H1 (cell line): ENCODE measurements at regions not wholly inside any gene's neighbourhood (a gene's known extent, or its start where the extent isn't known, plus 50 kb on each side); places are given as distances from the start of the nearest gene placed in this dataset.

Experiments used
- CTCF ChIA-PET: fragments of 300-600 bp; sonication (Branson Sonifier 250); formaldehyde crosslinking; loops from one replicate; lab custom pipeline; 2021; ENCODE audit not compliant: partially characterized antibody; lab: Charles Lee
- POLR2A ChIA-PET: fragments of 300-600 bp; sonication (Branson Sonifier 250); formaldehyde crosslinking; loops from one replicate; lab custom pipeline; 2021; ENCODE audit warnings: inconsistent platforms; ENCODE audit not compliant: partially characterized antibody; lab: Charles Lee
- DNase-seq, 2 experiments: peaks; one replicate each; pipeline versions ENCODE4 v3.0.0 to v3.0.0-alpha.2; 2010 to 2022; ENCODE audit warnings: low spot score in 2 of 2, low read depth in 1 of 2, mixed read lengths in 1 of 2
- FAIRE-seq: peaks from 2 replicates; lab custom pipeline; 2011; peaks lifted over from hg19 to GRCh38; lab: Jason Lieb, UNC
- H2AFZ ChIP-seq: 2 replicates; pipeline ENCODE4 v1.8.1; 2012; ENCODE audit warnings: low read length, inconsistent platforms
- H2AK5ac ChIP-seq: 2 replicates; pipeline ENCODE4 v1.6.1; 2013; ENCODE audit warnings: low read depth, low read length
- H2BK120ac ChIP-seq: replicated peaks from 2 replicates; pipeline ENCODE3; 2013; ENCODE audit warnings: low read depth, low read length, inconsistent platforms
- H2BK12ac ChIP-seq: 2 replicates; pipeline ENCODE4 v1.6.1; 2013; ENCODE audit warnings: low read depth, low read length
- H2BK15ac ChIP-seq: 2 replicates; pipeline ENCODE4 v1.6.1; 2013; ENCODE audit warnings: low read length
- H2BK20ac ChIP-seq: 2 replicates; pipeline ENCODE4 v1.6.1; 2013; ENCODE audit warnings: low read length
- H2BK5ac ChIP-seq: 2 replicates; pipeline ENCODE4 v1.6.1; 2013; ENCODE audit warnings: low read depth, low read length
- H3K14ac ChIP-seq: 2 replicates; pipeline ENCODE4 v1.6.1; 2013; ENCODE audit warnings: inconsistent platforms; ENCODE audit not compliant: insufficient read length
- H3K18ac ChIP-seq: 2 replicates; pipeline ENCODE4 v1.6.1; 2013; ENCODE audit warnings: low read length; ENCODE audit errors: extremely low read depth
- H3K23ac ChIP-seq: 2 replicates; pipeline ENCODE4 v1.6.1; 2013; ENCODE audit warnings: inconsistent platforms; ENCODE audit not compliant: insufficient read length
- H3K23me2 ChIP-seq: 2 replicates; pipeline ENCODE4 v1.6.1; 2013; ENCODE audit warnings: low read depth, low read length
- H3K27ac ChIP-seq: 2 replicates; pipeline ENCODE4 v1.6.1; 2011; ENCODE audit warnings: low read depth, low read length, inconsistent platforms
- H3K27me3 ChIP-seq, 4 experiments: replicated peaks in 1 of 4; 1 replicate in 1 of 4; 2 replicates in 3 of 4; pipeline versions ENCODE4 v1.6.1 to v1.8.1; 2011 to 2013; ENCODE audit warnings: low read length in 3 of 4, mild to moderate bottlenecking in 3 of 4, inconsistent platforms in 2 of 4, mixed read lengths in 2 of 4, moderate library complexity in 1 of 4; ENCODE audit not compliant: control insufficient read depth in 3 of 4, insufficient read depth in 3 of 4; ENCODE audit errors: extremely low read depth in 1 of 4
- H3K36me3 ChIP-seq, 4 experiments: 2 replicates each; pipeline versions ENCODE4 v1.6.1 to v1.8.1; 2011 to 2013; ENCODE audit warnings: mild to moderate bottlenecking in 4 of 4, low read length in 3 of 4, moderate library complexity in 2 of 4, control low read depth in 1 of 4, inconsistent platforms in 1 of 4; ENCODE audit not compliant: insufficient read depth in 4 of 4, control insufficient read depth in 2 of 4
- H3K4ac ChIP-seq: replicated peaks from 2 replicates; pipeline ENCODE3; 2013; ENCODE audit warnings: low read length, low read depth, mixed read lengths, inconsistent platforms; ENCODE audit not compliant: insufficient read length
- H3K4me1 ChIP-seq, 4 experiments: replicated peaks in 1 of 4; 1 replicate in 1 of 4; 2 replicates in 3 of 4; pipeline versions ENCODE4 v1.6.1 to v1.8.1; 2011 to 2013; ENCODE audit warnings: low read length in 3 of 4, inconsistent platforms in 2 of 4, mixed read lengths in 1 of 4; ENCODE audit not compliant: insufficient read depth in 4 of 4, control insufficient read depth in 3 of 4
- H3K4me2 ChIP-seq, 2 experiments: 2 replicates each; pipeline versions ENCODE4 v1.6.1 to v1.8.1; 2011 to 2013; ENCODE audit warnings: low read depth in 2 of 2, low read length in 2 of 2, control low read depth in 1 of 2, inconsistent platforms in 1 of 2, mild to moderate bottlenecking in 1 of 2; ENCODE audit not compliant: insufficient read depth in 1 of 2
- H3K4me3 ChIP-seq, 4 experiments: fragments of 200-600, 300-600 bp in 1 of 4; sonication (generic), shearing (Covaris generic), sonication (Bioruptor Twin) in 1 of 4; 2 replicates each; pipeline versions ENCODE4 v1.5.1 to v1.8.1; 2011 to 2016; ENCODE audit warnings: low read length in 4 of 4, low read depth in 3 of 4, control low read depth in 2 of 4, inconsistent platforms in 2 of 4, mild to moderate bottlenecking in 2 of 4, mixed read lengths in 1 of 4, moderate library complexity in 1 of 4; ENCODE audit not compliant: insufficient read depth in 2 of 4; ENCODE audit errors: extremely low read depth in 1 of 4
- H3K56ac ChIP-seq: replicated peaks from 2 replicates; pipeline ENCODE3; 2013; ENCODE audit warnings: low read depth, mild to moderate bottlenecking, mixed read lengths, low read length, inconsistent platforms; ENCODE audit not compliant: insufficient read length
- H3K79me1 ChIP-seq: 2 replicates; pipeline ENCODE4 v1.6.1; 2013; ENCODE audit warnings: low read depth, low read length, control low read depth
- H3K79me2 ChIP-seq, 2 experiments: 2 replicates each; pipeline versions ENCODE4 v1.6.1 to v1.8.1; 2012 to 2013; ENCODE audit warnings: low read length in 2 of 2, mild to moderate bottlenecking in 2 of 2, inconsistent platforms in 1 of 2; ENCODE audit not compliant: insufficient read depth in 2 of 2, control insufficient read depth in 1 of 2
- H3K9ac ChIP-seq, 4 experiments: replicated peaks in 1 of 4; 1 replicate in 1 of 4; 2 replicates in 3 of 4; pipeline versions ENCODE4 v1.6.1 to v1.8.1; 2011 to 2013; ENCODE audit warnings: low read depth in 3 of 4, low read length in 3 of 4, control low read depth in 2 of 4, mild to moderate bottlenecking in 2 of 4, moderate library complexity in 2 of 4, inconsistent platforms in 1 of 4; ENCODE audit errors: extremely low read depth in 1 of 4
- H3K9me3 ChIP-seq, 2 experiments: 2 replicates each; pipeline versions ENCODE4 v1.6.1 to v1.8.1; 2012 to 2013; ENCODE audit warnings: mild to moderate bottlenecking in 2 of 2, moderate library complexity in 2 of 2, control low read depth in 1 of 2, inconsistent platforms in 1 of 2, low read depth in 1 of 2, low read length in 1 of 2, mixed read lengths in 1 of 2; ENCODE audit not compliant: insufficient read depth in 2 of 2
- H4K20me1 ChIP-seq, 2 experiments: replicated peaks in 1 of 2; 2 replicates each; pipeline versions ENCODE3 to v1.8.1; 2011 to 2013; ENCODE audit warnings: inconsistent platforms in 2 of 2, low read length in 2 of 2, mild to moderate bottlenecking in 1 of 2; ENCODE audit not compliant: insufficient read depth in 2 of 2, control insufficient read depth in 1 of 2
- H4K5ac ChIP-seq: 2 replicates; pipeline ENCODE4 v1.6.1; 2013; ENCODE audit warnings: low read length, low read depth, mixed read lengths, inconsistent platforms; ENCODE audit not compliant: insufficient read length
- H4K8ac ChIP-seq: 2 replicates; pipeline ENCODE4 v1.8.0; 2013; ENCODE audit warnings: mild to moderate bottlenecking, moderate library complexity, low read length, inconsistent platforms; ENCODE audit not compliant: insufficient read depth; ENCODE audit errors: extremely low read depth
- H4K91ac ChIP-seq: replicated peaks from 2 replicates; pipeline ENCODE3; 2013; ENCODE audit warnings: low read length, mixed read lengths, inconsistent platforms; ENCODE audit not compliant: insufficient read length
- CHD1 ChIP-seq: IDR thresholded peaks from 2 replicates; pipeline ENCODE4 v1.6.1; 2012; ENCODE audit warnings: low read depth, low read length, improper control_type of control experiment
- CHD2 ChIP-seq: IDR thresholded peaks from 2 replicates; pipeline ENCODE4 v1.6.1; 2012; ENCODE audit warnings: low read length, improper control_type of control experiment
- CREB1 ChIP-seq: IDR thresholded peaks from 2 replicates; pipeline ENCODE4 v1.6.1; 2012; ENCODE audit warnings: inconsistent platforms
- JUND ChIP-seq: IDR thresholded peaks from 2 replicates; pipeline ENCODE4 v1.6.1; 2011; ENCODE audit warnings: mild to moderate bottlenecking, improper control_type of control experiment, low read length
- KDM1A ChIP-seq: fragments of 200-600, 300-600 bp; sonication (generic); IDR thresholded peaks from 2 replicates; pipeline ENCODE4 v1.7.1; 2016; ENCODE audit warnings: mild to moderate bottlenecking, low read length, borderline replicate concordance
- POLR2A ChIP-seq, 2 experiments: IDR thresholded peaks; 1 replicate in 1 of 2; 2 replicates in 1 of 2; pipeline ENCODE4 v1.6.1; 2011; ENCODE audit warnings: low read depth in 2 of 2, low read length in 2 of 2, mild to moderate bottlenecking in 2 of 2; ENCODE audit errors: control extremely low read depth in 1 of 2
- SIRT6 ChIP-seq: IDR thresholded peaks from one replicate; pipeline ENCODE4 v1.7.1; 2012; ENCODE audit warnings: low read length, inconsistent platforms
- WGBS, 2 experiments: shearing (Covaris generic) in 1 of 2; methylation state at CpG; one replicate each; pipeline versions ENCODE4 v1.1.6 to v1.1.7; 2013 to 2015; ENCODE audit warnings: low lambda C conversion rate in 2 of 2, mixed read lengths in 2 of 2, inconsistent platforms in 1 of 2, low coverage in 1 of 2, missing lambda C conversion rate in 1 of 2; ENCODE audit not compliant: insufficient replicate concordance in 2 of 2, insufficient coverage in 1 of 2, insufficient read length in 1 of 2; ENCODE audit errors: extremely low coverage in 1 of 2, missing lambda C conversion rate in 1 of 2; 5-methylcytosine and 5-hydroxymethylcytosine counted together

- no peak overlapping the region for H2AK5ac ChIP-seq
- H3K4me3 ChIP-seq: no peak overlapping the region
- H3K18ac ChIP-seq: no peak overlapping the region
- H2AFZ ChIP-seq: 0 out of 2 replicates have a peak overlapping the region, but pooled peaks have one; percentile 88
- H3K4me1 ChIP-seq: no peaks in the 10 kb centered on the region
- no peaks in the 10 kb centered on the region for H3K79me2 ChIP-seq
- no peak overlapping the region for H3K27ac ChIP-seq
- no peaks in the 10 kb centered on the region for H3K79me1 ChIP-seq
- FAIRE-seq: no peak
- H3K14ac ChIP-seq: no peak overlapping the region
- ChIA-PET CTCF (interaction anchor here (0.8 kb wide), 1 partner anchor 187 kb away, joined by 3 read pairs; no protein-coding TSS in a partner anchor), POLR2A (no interaction called here)
- 85% methylated on average over 4 of the region's 4 CpGs; no CpG with 5 or more reads in 1 of the 2 experiments for WGBS, 2 experiments
- no peak overlapping the region for H2BK15ac ChIP-seq
- no peak overlapping the region for H4K5ac ChIP-seq
- no peak overlapping the region for H3K23ac ChIP-seq
- no peaks in the 10 kb centered on the region for H3K23me2 ChIP-seq
- no peak overlapping the region for H3K4ac ChIP-seq
- H2BK120ac ChIP-seq: no peak overlapping the region
- DNase-seq: no peak
- no peaks in the 10 kb centered on the region for H4K20me1 ChIP-seq
- no peak overlapping the region for H2BK5ac ChIP-seq
- H3K9me3 ChIP-seq: peaks cover 2 to 6% of the 10 kb centered on the region in 2 experiments; a peak in 1 of 4 replicates
- H3K4me2 ChIP-seq: no peak overlapping the region
- TF ChIP-seq KDM1A (no peak), JUND (no peak), CREB1 (no peak), POLR2A (IDR thresholded peaks at IDR 0.05; ENCODE audit: control extremely low read depth in 1 of 2, low read depth in 2 of 2, low read length in 2 of 2) (no peak), SIRT6 (no peak), CHD2 (no peak), CHD1 (no peak)
- H2BK12ac ChIP-seq: no peak overlapping the region
- H4K8ac ChIP-seq: no peak overlapping the region
- H3K9ac ChIP-seq: no peak overlapping the region
- H3K56ac ChIP-seq: no peak overlapping the region
- H2BK20ac ChIP-seq: no peak overlapping the region
- H3K27me3 ChIP-seq: no peaks in the 10 kb centered on the region
- H4K91ac ChIP-seq: no peak overlapping the region
- no peaks in the 10 kb centered on the region for H3K36me3 ChIP-seq
These were observed 423.2 kb downstream of the IPMK start for GRCh38 chr10:57844387-57844998.
